DND-41 (cell line): ENCODE measurements at regions not wholly inside any gene's neighbourhood (a gene's known extent, or its start where the extent isn't known, plus 50 kb on each side); places are given as distances from the start of the nearest gene placed in this dataset.

Source experiments
- ATAC-seq: fragments of 200-7000 bp; cut with Tn5 transposase; 3 replicates; pipeline ENCODE4 v1.9.1; 2021; ENCODE audit warnings: low read depth; ENCODE audit not compliant: insufficient read depth
- DNase-seq: peaks from one replicate; pipeline ENCODE4 v3.0.0-alpha.2; 2020
- H2AFZ ChIP-seq: 2 replicates; pipeline ENCODE4 v1.6.0; 2012; ENCODE audit warnings: low read depth, low read length
- H3K27ac ChIP-seq: 2 replicates; pipeline ENCODE4 v1.5.1; 2012; ENCODE audit warnings: low read length, inconsistent platforms
- H3K27me3 ChIP-seq: fragments of 200-600 bp; sonication (generic); 2 replicates; pipeline ENCODE4 v1.6.0; 2012; ENCODE audit warnings: low read length, mild to moderate bottlenecking, inconsistent platforms; ENCODE audit not compliant: insufficient read depth, poor library complexity
- H3K36me3 ChIP-seq: 2 replicates; pipeline ENCODE4 v1.5.1; 2012; ENCODE audit warnings: low read length, inconsistent platforms; ENCODE audit not compliant: insufficient read depth
- H3K4me1 ChIP-seq: 2 replicates; pipeline ENCODE4 v1.5.1; 2012; ENCODE audit warnings: mild to moderate bottlenecking, low read length; ENCODE audit not compliant: insufficient read depth
- H3K4me2 ChIP-seq: 2 replicates; pipeline ENCODE4 v1.6.0; 2012; ENCODE audit warnings: mild to moderate bottlenecking, moderate library complexity, low read length, inconsistent platforms; ENCODE audit not compliant: insufficient read depth
- H3K4me3 ChIP-seq, 2 experiments: fragments of 200-600 bp in 1 of 2; shearing (Covaris generic) in 1 of 2; 2 replicates each; pipeline ENCODE4 v1.5.1; 2012 to 2016; ENCODE audit warnings: inconsistent platforms in 2 of 2, low read length in 2 of 2, mild to moderate bottlenecking in 2 of 2, low read depth in 1 of 2, moderate library complexity in 1 of 2
- H3K79me2 ChIP-seq: 2 replicates; pipeline ENCODE4 v1.6.0; 2012; ENCODE audit warnings: low read length, inconsistent platforms; ENCODE audit not compliant: insufficient read depth
- H3K9ac ChIP-seq: 2 replicates; pipeline ENCODE4 v1.6.0; 2012; ENCODE audit warnings: low read depth, mild to moderate bottlenecking, inconsistent platforms, low read length, moderate library complexity
- H3K9me3 ChIP-seq: 2 replicates; pipeline ENCODE4 v1.5.1; 2012; ENCODE audit warnings: low read length, moderate library complexity, mild to moderate bottlenecking, inconsistent platforms; ENCODE audit not compliant: insufficient read depth, severe bottlenecking
- H4K20me1 ChIP-seq: 2 replicates; pipeline ENCODE4 v1.6.0; 2012; ENCODE audit warnings: low read length; ENCODE audit not compliant: insufficient read depth
- EZH2 ChIP-seq: IDR thresholded peaks from 3 replicates; pipeline ENCODE4 v1.6.1; 2012; ENCODE audit warnings: borderline replicate concordance, low read depth, mild to moderate bottlenecking, moderate library complexity, low read length, inconsistent platforms; ENCODE audit not compliant: severe bottlenecking
- TF ChIP-seq, protein P1 (sequence below): IDR thresholded peaks from 2 replicates; pipeline ENCODE4 v1.5.1; 2012; ENCODE audit warnings: borderline replicate concordance, low read length, moderate library complexity, mild to moderate bottlenecking; ENCODE audit not compliant: poor library complexity, severe bottlenecking; ENCODE audit errors: extremely low read depth

GRCh38 chr10:130350996-130351395 lies 214.8 kb downstream of the GLRX3 start:
- Histone ChIP-seq H3K9me3 (no peaks in the 10 kb centered on the region), H3K79me2 (no peaks in the 10 kb centered on the region), H4K20me1 (no peaks in the 10 kb centered on the region), H3K27me3 (no peaks in the 10 kb centered on the region), H2AFZ (no peak overlapping the region), H3K36me3 (no peaks in the 10 kb centered on the region), H3K4me1 (no peaks in the 10 kb centered on the region), H3K4me2 (no peak overlapping the region), H3K4me3 (no peak overlapping the region), H3K27ac (no peak overlapping the region), H3K9ac (no peak overlapping the region)
- DNase-seq = no peak
- ATAC-seq = no peak
- TF ChIP-seq EZH2 = no peak
- TF ChIP-seq, protein P1, sequence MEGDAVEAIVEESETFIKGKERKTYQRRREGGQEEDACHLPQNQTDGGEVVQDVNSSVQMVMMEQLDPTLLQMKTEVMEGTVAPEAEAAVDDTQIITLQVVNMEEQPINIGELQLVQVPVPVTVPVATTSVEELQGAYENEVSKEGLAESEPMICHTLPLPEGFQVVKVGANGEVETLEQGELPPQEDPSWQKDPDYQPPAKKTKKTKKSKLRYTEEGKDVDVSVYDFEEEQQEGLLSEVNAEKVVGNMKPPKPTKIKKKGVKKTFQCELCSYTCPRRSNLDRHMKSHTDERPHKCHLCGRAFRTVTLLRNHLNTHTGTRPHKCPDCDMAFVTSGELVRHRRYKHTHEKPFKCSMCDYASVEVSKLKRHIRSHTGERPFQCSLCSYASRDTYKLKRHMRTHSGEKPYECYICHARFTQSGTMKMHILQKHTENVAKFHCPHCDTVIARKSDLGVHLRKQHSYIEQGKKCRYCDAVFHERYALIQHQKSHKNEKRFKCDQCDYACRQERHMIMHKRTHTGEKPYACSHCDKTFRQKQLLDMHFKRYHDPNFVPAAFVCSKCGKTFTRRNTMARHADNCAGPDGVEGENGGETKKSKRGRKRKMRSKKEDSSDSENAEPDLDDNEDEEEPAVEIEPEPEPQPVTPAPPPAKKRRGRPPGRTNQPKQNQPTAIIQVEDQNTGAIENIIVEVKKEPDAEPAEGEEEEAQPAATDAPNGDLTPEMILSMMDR = no peak

DNA sequence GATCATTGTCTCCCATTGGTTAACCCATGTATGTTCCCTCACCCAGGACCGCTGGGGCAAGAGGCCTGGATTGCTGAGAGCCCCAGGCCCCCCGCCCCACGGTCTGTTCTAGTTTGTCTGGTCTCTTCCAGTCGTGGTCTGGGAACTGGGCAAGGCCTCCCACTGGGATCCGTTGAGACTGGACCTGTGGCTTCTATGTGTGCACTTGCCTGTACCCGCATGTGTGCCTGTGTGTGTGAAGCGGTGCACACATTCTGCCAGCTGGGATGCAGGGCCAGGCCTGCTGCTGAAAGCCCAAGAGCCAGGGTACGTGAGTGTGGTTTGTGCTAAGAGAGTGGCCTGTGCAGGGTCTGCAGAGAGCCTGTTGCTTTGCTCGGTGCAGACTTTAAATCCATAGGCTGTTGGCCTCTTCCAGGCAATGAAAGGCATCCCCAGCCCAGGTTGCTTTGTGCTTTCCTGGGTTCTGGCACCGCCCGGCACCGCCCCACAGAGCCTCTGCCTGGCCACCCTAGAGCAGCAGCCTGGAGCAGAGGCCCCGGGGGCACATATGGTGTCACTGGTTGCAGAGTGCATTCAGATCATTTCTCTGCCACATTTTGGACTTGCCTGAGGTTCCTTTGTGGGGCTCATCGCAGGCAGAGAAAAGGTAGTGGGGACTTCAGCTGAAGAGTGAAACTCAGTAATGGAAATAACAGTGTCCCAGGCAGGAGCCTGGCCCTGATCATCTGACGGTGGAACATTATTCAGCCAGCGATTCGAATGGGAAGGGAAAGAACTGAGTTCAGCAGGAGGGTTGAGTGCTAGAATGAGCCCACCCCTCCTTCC lies 215.5 kb downstream of the GLRX3 start:
- no peak for ATAC-seq
- H3K27me3 ChIP-seq = no peaks in the 10 kb centered on the region
- no peaks in the 10 kb centered on the region for H4K20me1 ChIP-seq
- H2AFZ ChIP-seq = no peak overlapping the region
- no peak for DNase-seq
- H3K4me1 ChIP-seq = no peaks in the 10 kb centered on the region
- H3K4me2 ChIP-seq = no peak overlapping the region
- no peaks in the 10 kb centered on the region for H3K36me3 ChIP-seq
- TF ChIP-seq EZH2 = no peak
- TF ChIP-seq, protein P1 = no peak
- H3K27ac ChIP-seq = no peak overlapping the region
- no peak overlapping the region for H3K9ac ChIP-seq
- no peak overlapping the region for H3K4me3 ChIP-seq
- H3K79me2 ChIP-seq = no peaks in the 10 kb centered on the region
- no peaks in the 10 kb centered on the region for H3K9me3 ChIP-seq

- no peaks in the 10 kb centered on the region for H3K4me1 ChIP-seq
- no peaks in the 10 kb centered on the region for H4K20me1 ChIP-seq
- H3K9ac ChIP-seq = no peak overlapping the region
- no peak overlapping the region for H2AFZ ChIP-seq
- no peaks in the 10 kb centered on the region for H3K79me2 ChIP-seq
- H3K36me3 ChIP-seq = no peaks in the 10 kb centered on the region
- ATAC-seq = no peak
- no peaks in the 10 kb centered on the region for H3K9me3 ChIP-seq
- no peaks in the 10 kb centered on the region for H3K27me3 ChIP-seq
- H3K27ac ChIP-seq = no peak overlapping the region
- H3K4me3 ChIP-seq = no peak overlapping the region
- no peak for TF ChIP-seq EZH2
- TF ChIP-seq, protein P1 = no peak
- no peak for DNase-seq
- H3K4me2 ChIP-seq = no peak overlapping the region
Measured at GRCh38 chr10:130352291-130352645, 216.1 kb downstream of the GLRX3 start.
